ENCODE measurements at regions not wholly inside any gene's neighbourhood (a gene's known extent, or its start where the extent isn't known, plus 50 kb on each side); places are given as distances from the start of the nearest gene placed in this dataset.
A peak's percentile ranks its signal among the peaks of the same experiment; 100 is the strongest.

- no peak for DNase-seq
Measured at GRCh38 chr3:30341079-30341478, 265.3 kb upstream of the TGFBR2 start.

- DNase-seq, result no peak
Measured at GRCh38 chr3:30341851-30342250, 264.6 kb upstream of the TGFBR2 start.

- DNase-seq, result no peak
Measured at GRCh38 chr3:30342318-30343060, 263.9 kb upstream of the TGFBR2 start.

DNA sequence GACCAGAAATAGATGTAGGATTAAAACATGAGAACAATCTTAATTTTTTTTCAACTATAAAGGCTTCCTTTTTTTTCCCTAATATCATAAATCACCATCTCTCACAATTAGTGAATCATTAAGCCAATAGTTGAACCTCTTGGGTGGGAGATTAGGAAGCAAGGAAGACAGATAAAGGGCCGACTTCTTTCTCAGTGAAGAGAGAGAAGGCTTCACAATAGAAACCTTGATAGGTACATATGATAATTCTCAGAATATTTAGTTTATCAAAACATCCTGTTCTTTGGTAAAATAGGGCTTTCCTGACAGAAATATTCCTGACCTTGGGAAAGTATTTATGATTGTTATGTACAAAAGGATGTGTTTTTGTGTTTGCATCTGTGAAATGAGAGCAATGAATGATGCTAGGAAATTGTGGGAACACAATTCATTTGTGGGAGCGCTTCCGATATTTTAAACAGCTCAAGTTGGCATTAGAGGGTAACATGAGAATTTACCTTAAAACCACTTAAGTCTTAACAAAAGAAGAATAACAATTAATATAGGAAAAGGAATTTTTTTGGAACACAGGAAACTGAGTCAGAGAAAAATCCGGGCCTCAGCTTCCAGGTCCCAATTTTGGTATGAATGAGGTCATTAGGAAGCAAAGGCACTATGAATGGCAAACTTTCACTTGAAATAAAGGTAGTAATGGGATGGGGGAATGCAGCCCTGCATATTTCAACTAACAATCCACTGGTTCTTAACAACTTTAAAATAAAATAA is 263.2 kb upstream of the TGFBR2 start:
- no peak for DNase-seq

- DNase-seq, result no peak
Measured at GRCh38 chr3:30343861-30344260, 262.5 kb upstream of the TGFBR2 start.

- DNase-seq, result no peak
Measured at GRCh38 chr3:30344288-30344687, 262.1 kb upstream of the TGFBR2 start.

- no peak for DNase-seq
Measured at GRCh38 chr3:30346933-30347320, 259.5 kb upstream of the TGFBR2 start.

- DNase-seq, result peak; percentile 23
Measured at GRCh38 chr3:30347679-30348216, 258.7 kb upstream of the TGFBR2 start.

DNA sequence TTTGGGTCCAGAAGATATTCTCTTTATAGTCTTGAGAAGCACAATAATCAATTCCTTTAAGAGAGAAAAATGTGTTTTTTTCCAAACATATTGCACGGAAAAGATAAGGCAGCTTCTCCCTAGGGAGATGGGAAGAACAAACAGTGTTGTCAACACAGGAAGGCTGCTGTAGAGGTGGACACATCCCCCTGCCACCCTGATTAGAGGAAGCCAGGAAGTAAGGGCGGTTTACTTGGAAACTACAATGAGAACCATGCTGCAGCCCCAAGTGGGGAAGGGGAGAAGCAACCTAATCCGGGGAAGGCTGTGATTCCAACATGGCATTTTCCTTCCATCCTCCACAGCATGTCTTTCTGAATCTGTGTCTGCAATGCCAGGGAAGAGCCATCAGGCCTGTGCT is 256.9 kb upstream of the TGFBR2 start:
- no peak for DNase-seq

DNA sequence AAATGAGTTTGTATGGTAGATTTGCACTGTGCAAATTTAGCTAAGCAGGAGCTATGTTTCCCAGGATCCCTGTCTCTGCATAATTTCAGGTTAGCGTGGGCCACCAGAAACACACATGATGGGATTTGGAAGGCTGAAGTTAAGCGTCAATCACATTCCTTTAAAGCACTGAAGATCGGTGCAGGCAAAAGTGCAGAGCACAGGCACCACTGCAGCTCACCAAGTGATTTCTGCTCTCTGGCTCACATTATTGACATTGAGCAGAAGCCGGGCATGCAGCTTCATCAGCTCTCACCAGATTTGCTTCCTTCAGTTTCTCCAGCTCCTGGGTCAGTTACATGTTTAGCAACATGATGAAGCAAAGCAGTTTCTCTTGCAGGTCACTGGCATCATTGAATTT is 256.4 kb upstream of the TGFBR2 start:
- no peak for DNase-seq

- DNase-seq, result no peak
Measured at GRCh38 chr3:30350901-30351300, 255.5 kb upstream of the TGFBR2 start.

- no peak for DNase-seq
Measured at GRCh38 chr3:30352410-30353318, 253.7 kb upstream of the TGFBR2 start.

DNA sequence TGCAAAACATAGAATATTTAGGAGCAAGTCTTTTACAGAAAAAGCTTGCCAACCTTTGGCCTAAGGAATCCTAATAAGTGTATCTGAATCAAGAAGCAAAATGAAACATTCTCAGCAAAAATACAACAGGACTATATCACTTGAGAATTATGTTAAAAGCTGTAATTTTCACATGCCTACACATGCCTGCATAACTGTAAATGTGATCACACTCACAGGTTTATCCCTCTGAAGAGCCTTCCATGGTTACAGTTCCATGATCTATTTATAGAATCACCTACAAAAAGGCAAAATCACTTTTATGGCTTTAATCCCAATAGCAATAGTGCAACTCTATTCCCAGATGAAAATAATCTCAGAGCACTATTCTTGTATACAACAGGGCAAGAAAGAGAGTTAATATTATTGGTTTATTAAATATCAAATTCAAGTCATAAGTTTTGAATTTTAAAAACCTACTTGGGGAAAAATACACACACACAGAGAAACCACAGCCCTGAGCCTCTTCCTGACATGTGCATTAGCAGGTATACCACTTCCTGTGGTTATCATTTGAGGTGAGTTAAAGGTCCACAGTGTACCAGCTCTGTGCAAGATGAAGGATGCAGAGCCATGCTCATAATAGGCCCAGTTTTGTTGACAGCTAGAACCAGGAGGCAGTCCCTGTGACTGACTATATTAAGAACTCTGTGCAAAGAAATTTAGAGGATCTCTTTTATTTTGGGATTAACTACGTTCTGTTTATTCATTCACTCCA is 252.5 kb upstream of the TGFBR2 start:
- peak; percentile 89 for DNase-seq

- no peak for DNase-seq
Measured at GRCh38 chr3:30354513-30354912, 251.9 kb upstream of the TGFBR2 start.

DNA sequence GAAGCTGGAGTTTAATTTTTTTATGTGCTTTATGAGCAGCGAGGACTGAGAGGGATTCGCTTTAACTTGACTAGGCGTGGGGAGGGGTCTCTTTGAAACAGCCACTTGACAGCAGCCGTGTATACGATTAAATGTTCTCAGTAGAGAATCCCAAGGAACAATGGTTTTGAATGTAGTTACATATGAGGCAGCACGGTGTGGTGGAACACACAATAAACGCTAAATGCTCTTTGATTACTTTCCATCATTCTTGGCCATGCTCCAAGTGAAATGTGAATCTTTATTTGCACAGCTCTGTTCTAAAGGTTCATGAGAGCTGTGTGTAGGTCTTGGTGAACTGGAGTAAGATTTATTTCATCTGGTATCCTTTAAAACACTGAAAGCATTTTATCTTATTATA is 251.4 kb upstream of the TGFBR2 start:
- DNase-seq, result no peak

GRCh38 chr3:30355622-30356021 is 250.8 kb upstream of the TGFBR2 start:
- no peak for DNase-seq

DNA sequence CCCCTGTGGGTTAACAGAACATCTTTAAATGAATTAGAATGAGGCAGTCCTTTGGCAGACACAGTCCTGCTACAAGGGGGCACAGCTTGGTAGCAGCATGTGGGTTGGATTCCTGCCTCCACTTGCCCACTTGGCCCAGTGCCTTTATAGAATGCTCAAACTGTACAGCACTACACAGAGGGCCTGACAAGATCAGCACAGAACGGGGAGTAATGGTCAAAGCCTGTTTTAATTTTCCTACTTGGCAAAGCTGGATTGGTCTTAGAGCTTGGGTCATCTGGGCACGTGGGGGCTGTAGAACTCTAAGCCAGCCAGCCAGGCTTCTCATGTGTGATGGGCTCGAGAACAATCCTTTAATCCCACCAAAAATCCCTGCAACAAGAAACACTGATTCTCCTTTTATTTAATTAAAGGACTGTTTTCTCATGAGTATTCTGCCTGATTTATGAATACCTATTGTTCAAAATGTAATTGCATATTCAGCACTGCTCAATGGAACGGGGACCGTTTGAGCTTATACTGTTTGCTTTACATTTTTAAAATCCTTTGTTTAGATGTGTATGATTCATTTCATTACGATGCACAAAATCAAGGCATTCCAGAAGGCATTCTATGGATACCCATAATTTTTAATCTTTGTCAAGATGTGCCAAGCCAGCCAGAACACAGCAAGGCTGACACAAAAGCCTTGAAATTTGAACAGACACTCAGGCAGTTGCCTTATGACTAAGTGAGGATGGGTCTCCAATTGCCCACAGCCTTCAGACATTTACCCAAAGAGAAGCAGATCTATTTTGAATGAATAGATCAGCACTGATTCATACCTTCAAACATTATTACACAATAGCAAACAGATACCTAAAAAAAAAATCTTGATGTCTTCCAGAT is 249.3 kb upstream of the TGFBR2 start:
- no peak for DNase-seq

DNA sequence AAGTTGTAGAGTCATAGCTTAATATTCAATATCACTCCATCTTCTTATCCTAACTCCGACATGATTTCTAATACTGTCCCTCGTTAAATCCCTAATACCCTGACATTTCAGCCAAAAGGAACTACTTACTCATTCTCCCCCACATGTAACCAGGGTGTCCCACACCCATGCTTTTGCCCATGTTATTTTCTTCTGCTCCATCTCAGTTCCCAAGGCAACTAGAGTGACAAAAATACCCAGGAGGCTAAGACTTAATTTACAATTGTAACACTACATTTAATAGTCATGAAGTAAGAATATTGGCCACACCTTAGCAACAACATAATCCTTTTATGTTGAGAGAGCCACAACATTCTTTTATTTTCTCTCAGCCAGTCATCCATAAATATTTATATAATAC is 248.5 kb upstream of the TGFBR2 start:
- DNase-seq, result no peak

GRCh38 chr3:30358871-30359270 is 247.5 kb upstream of the TGFBR2 start:
- no peak for DNase-seq

DNA sequence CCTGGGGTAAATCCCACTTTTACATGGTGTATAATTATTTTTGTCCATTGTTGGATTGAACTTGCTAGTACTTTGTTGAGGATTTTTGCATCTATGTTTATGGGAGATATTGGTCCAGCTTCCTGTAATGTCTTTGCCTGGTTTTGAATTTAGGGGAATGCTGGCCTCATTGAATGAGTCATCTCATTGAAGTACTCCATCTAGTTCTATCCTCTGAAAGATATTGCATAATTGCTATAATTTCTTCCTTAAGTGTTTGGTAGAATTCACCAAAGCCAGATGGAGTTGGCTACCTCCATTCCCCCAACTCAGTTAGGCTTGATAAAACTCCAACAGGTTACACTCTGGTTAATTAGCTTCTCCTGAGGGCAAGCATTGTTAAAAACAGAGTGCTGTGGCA is 237.4 kb upstream of the TGFBR2 start:
- DNase-seq, result no peak

GRCh38 chr3:30370681-30371271 is 235.6 kb upstream of the TGFBR2 start:
- DNase-seq, result no peak

All from central memory CD4-positive, alpha-beta T cell (primary cell).